Left ventricle myocardium inferior (tissue), 1 donor: ENCODE measurements at regions not wholly inside any gene's neighbourhood (a gene's known extent, or its start where the extent isn't known, plus 50 kb on each side); places are given as distances from the start of the nearest gene placed in this dataset.

Source experiments
- DNase-seq: peaks from one replicate; pipeline ENCODE4 v3.0.0-alpha.2; 2020
- H3K27ac ChIP-seq: fragments of 200-600 bp; replicated peaks from 2 replicates; pipeline ENCODE4 v1.8.0; 2021
- H3K27me3 ChIP-seq: fragments of 200-600 bp; 2 replicates; pipeline ENCODE4 v1.8.0; 2021; ENCODE audit warnings: low read depth
- H3K36me3 ChIP-seq: fragments of 200-600 bp; 2 replicates; pipeline ENCODE4 v1.8.0; 2021
- H3K4me1 ChIP-seq: fragments of 200-600 bp; 2 replicates; pipeline ENCODE4 v1.8.0; 2021
- H3K4me3 ChIP-seq: fragments of 200-600 bp; 2 replicates; pipeline ENCODE4 v1.8.0; 2021; ENCODE audit warnings: mild to moderate bottlenecking, moderate library complexity
- H3K9me3 ChIP-seq: fragments of 200-600 bp; replicated peaks from 2 replicates; pipeline ENCODE4 v1.8.0; 2021
- intact Hi-C: fragments of 100-400 bp; cut with micrococcal nuclease; formaldehyde crosslinking; loops from one replicate; pipeline ENCODE4 v1.11.0; 2022
- TF ChIP-seq, protein P1 (sequence below): fragments of 200-600 bp; IDR thresholded peaks from 2 replicates; pipeline ENCODE4 v1.8.0; 2021; ENCODE audit warnings: antibody characterized with exemption, mild to moderate bottlenecking, borderline replicate concordance
- donor health status: DM: no; HTN: yes; CAD: no; lungs with severe emphysema.

GRCh38 chr4:54958236-54958635 is 167.2 kb downstream of the KDR start:
- Histone ChIP-seq H3K27ac (no peak overlapping the region), H3K4me1 (peaks cover 15% of the 10 kb centered on the region), H3K36me3 (no peaks in the 10 kb centered on the region), H3K4me3 (no peak overlapping the region), H3K9me3 (no peaks in the 10 kb centered on the region), H3K27me3 (no peaks in the 10 kb centered on the region)
- TF ChIP-seq, protein P1, sequence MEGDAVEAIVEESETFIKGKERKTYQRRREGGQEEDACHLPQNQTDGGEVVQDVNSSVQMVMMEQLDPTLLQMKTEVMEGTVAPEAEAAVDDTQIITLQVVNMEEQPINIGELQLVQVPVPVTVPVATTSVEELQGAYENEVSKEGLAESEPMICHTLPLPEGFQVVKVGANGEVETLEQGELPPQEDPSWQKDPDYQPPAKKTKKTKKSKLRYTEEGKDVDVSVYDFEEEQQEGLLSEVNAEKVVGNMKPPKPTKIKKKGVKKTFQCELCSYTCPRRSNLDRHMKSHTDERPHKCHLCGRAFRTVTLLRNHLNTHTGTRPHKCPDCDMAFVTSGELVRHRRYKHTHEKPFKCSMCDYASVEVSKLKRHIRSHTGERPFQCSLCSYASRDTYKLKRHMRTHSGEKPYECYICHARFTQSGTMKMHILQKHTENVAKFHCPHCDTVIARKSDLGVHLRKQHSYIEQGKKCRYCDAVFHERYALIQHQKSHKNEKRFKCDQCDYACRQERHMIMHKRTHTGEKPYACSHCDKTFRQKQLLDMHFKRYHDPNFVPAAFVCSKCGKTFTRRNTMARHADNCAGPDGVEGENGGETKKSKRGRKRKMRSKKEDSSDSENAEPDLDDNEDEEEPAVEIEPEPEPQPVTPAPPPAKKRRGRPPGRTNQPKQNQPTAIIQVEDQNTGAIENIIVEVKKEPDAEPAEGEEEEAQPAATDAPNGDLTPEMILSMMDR, result no peak
- no peak for DNase-seq
- intact Hi-C loops, result no loop called here

DNA sequence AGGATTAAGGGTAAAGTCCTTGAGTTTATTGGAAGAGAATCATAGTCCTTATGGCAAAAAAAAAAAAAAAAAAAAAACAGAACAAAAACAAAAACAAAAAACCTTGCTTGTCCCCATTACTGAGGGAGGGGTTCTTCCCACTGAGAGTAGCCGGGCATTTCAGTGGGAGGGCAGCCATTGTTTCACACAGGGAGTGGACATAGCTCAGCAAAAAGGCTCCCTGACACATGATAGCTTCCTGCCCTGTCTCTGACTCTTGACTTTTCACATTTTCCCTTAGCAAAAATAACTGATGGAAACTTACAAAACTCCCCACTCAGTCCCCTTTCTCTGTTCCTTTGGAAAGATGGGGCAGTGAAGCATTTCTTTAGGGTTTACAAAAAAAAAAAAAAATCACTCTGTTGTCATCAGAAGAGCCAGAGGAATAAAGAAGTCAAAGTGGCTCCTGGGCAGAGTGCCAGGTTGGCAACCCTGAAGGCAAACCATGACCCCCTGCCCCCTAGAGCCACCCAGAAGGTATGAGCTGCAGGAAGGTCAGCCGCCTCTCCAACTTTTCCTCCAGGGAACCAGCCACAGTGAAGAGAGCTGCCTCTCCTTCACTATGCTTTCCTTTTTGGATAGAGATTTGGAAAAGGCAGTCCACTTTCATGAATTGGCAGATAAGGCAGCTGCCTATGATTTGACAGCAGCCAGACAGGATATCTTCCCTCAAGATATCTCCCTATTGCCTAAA is 170.6 kb downstream of the KDR start:
- Histone ChIP-seq H3K4me3 (no peak overlapping the region), H3K36me3 (no peaks in the 10 kb centered on the region), H3K27me3 (no peaks in the 10 kb centered on the region), H3K27ac (no peak overlapping the region), H3K4me1 (peaks cover 15% of the 10 kb centered on the region), H3K9me3 (no peaks in the 10 kb centered on the region)
- intact Hi-C loops, result no loop called here
- peak; percentile 14 for DNase-seq
- TF ChIP-seq, protein P1, result no peak

DNA sequence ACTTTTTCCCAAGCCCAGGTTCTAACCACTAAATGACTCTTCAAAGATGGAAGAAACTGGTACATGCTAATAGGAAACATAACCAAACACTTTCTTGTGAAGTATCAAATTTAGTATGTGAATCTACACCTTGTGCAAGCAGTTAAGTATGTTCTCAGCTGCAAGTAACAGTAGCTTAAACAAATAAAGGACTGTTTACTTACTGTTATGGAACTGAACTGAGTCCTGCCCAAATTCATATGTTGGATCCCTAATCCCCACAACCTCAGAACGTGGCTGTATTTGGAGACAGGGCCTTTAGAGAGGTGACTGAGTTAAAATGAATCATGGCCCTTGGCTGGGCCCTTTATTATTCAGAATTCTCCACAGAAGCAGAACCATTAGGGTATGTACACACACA is 178.7 kb downstream of the KDR start:
- Histone ChIP-seq H3K27ac (no peak overlapping the region), H3K9me3 (no peaks in the 10 kb centered on the region), H3K4me3 (no peak overlapping the region), H3K36me3 (no peaks in the 10 kb centered on the region), H3K27me3 (no peaks in the 10 kb centered on the region), H3K4me1 (peaks cover 4% of the 10 kb centered on the region)
- DNase-seq, result no peak
- TF ChIP-seq, protein P1, result no peak
- intact Hi-C loops, result no loop called here

GRCh38 chr4:54945838-54946237 is 179.6 kb downstream of the KDR start:
- Histone ChIP-seq H3K36me3 (no peaks in the 10 kb centered on the region), H3K4me1 (peaks cover 10% of the 10 kb centered on the region), H3K27ac (no peak overlapping the region), H3K27me3 (no peaks in the 10 kb centered on the region), H3K9me3 (no peaks in the 10 kb centered on the region), H3K4me3 (no peak overlapping the region)
- intact Hi-C loops, result no loop called here
- TF ChIP-seq, protein P1, result peak; percentile 45
- no peak for DNase-seq

DNA sequence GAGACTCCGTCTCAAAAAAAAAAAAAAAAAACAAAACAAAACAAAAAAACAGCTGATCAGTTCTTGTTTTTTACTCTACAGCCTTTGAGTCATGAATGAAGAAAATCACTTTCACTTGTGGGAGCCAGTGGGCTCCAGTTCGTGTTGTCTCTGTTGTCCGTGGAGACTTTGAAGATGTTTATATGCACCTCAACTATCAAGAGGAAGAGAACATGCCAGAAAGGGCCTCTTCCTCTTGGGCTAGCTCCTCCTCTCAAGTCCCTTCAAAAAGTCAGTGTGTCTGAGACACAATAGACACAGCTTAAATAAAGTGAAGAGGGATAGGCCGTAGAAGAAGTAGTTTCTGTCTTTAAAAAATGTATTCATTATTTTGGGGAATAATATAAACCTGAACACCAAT is 182.7 kb downstream of the KDR start:
- peaks cover 10% of the 10 kb centered on the region for H3K4me1 ChIP-seq
- H3K9me3 ChIP-seq, result no peaks in the 10 kb centered on the region
- no peaks in the 10 kb centered on the region for H3K36me3 ChIP-seq
- no peak overlapping the region for H3K27ac ChIP-seq
- H3K27me3 ChIP-seq, result peaks cover 17% of the 10 kb centered on the region
- peak overlapping the region; percentile 29 for H3K4me3 ChIP-seq
- no peak for DNase-seq
- TF ChIP-seq, protein P1, result no peak
- intact Hi-C loops, result no loop called here
